HG02870 (cell line): ENCODE measurements at regions not wholly inside any gene's neighbourhood (a gene's known extent, or its start where the extent isn't known, plus 50 kb on each side); places are given as distances from the start of the nearest gene placed in this dataset.
"Not testable (repeated sequence)": the region's sequence is repeated elsewhere in the genome, so short reads cannot be mapped to it uniquely, and the experiment has no call there.

ENCODE experiments used
- ATAC-seq: cut with Tn5 transposase; IDR thresholded peaks from one replicate; pipeline ENCODE4 v1.9.1; 2021; ENCODE audit warnings: mild to moderate bottlenecking, moderate library complexity; ENCODE audit not compliant: unreplicated experiment

DNA sequence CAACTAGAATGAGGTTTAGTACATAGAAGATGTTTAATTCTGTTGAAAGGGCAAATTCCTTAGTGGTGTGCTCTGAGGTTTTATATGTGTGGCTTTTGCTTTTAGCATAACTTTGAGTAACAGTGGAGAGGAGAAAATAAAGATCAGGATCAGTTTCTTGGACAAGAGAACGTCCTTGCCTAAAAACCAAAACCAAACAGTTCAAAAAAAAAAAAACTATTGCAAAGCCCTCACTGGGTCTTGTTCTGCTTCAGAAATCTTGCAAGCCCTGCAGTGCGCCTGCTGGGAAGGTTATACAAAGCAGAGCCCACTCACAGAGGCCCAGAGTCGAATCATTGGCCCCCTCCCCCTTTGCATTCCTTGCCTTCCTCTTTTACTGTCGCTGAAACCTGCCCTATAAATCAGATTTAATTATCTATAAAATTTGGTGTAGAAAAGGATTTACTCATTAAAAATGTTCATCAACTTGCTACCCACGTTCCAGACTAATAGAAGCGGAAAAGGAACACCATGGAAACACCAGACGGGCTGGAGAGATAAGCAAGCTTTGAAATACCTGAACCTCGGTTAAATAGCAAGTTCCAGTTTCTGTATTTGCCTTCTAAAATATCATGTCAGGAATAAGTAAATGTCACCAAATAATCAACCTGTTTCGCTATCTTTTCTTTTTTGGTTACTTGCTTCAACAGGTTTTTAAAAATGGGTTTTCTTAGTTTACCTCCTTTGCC, 201.6 kb upstream of the PTBP2 start:
- ATAC-seq, result no peak

DNA sequence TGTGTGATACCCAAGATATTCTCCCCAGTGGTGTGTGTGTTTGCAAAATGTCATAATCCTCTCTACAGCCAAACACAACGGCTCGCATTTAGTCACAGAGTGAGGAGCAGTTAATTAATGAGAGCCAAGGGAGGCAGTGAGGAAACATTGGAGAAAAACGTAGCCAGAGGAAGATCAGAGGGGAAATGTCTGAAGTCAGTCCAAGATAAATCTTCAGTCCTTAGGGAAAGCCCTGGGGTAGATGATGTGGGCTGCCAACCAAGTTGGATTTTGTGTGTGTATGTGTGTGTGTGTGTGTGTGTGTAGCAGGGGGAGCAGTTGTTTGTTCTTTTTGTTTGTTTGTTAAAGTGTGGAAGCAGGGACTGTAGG, 201.0 kb upstream of the PTBP2 start:
- ATAC-seq, result no peak

DNA sequence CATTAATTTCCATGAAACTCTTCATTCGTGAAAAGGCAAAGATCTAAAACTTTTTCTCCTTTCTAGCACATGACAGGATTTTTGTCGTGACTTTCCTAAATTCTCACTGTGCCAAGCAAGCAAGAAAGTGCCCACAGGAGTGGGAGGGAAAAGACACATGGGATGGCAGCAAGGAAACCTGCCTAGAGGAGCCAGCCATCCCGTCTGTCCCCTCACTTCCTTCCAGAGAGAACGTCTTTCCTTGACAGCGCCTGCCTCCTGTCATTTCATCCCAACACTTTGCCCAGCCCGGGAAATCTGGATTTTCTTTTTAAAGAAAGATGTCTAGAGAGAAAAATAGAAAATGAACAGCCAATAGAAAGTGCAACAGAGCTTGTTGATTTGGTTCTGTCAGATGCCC, 200.6 kb upstream of the PTBP2 start:
- no peak for ATAC-seq

DNA sequence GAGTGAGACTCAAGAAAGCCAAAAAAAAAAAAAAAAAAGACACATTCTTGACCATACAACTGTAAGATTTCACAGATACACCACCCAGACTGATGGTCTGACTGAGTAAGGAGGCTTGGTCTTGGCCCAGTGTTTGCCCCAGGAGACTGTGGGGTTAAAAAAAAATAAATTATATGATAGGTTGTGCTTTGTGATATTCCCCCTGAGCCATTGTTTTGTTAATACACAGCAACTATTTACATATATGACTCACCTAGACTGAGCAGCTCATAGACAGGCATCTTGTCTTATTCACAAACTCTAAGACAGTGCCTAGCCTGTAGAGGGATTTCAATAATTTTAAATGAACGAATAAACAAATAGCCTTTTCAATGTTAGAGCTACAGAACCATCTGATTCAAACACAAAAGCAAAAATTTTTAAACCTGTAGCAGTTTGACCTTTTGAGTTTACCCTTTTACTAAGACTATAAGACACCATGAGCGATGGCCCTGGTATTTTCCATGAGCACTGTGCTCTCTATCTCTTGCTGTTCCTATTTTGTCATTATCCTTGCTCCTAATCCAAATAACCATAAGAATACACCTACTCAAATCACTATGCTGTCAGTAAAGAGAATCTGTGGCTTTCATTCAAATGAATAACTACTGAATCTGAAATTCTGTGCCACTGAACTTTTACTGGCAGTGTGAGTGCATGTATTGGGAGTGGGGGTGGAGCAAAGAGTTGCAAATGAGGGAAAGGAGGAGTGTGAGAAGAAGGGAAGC, 199.4 kb upstream of the PTBP2 start:
- no peak for ATAC-seq

DNA sequence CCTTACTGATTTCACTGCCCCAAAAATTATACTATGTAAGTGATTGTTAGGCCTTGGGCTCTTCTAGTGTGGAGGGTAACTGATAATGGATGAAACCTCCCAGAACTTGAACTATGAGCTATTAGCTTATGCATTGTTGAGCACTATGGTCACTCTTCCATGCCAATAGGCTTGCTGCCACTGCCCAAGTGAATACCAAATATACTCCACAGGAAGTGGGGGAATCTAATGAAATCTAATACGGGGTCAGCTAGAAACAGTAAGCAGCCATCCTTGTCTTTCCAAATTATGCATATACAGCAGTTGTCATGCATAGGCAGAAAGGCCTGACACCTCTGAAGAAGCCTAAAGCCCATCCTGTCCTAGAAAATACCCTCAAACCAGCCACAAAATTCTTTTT, 198.7 kb upstream of the PTBP2 start:
- ATAC-seq, result no peak

DNA sequence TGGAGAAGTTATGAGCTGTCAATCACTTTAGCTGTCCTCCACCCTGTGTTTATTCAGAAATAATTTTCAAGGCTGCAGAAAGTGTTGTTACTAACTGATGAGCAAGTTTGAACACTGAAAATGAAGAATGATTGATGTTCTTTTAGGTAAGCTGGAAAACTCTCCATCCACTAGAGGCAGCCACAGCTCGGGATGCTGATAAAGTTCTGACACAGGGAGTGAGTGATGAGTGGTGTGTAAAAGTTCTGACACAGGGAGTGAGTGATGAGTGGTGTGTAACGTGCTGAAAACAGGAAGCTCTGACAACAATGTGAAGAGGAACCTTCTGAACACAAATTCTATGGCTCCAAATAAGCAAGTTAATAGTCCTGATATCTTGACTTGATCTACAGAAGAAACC, 197.5 kb upstream of the PTBP2 start:
- no peak for ATAC-seq

DNA sequence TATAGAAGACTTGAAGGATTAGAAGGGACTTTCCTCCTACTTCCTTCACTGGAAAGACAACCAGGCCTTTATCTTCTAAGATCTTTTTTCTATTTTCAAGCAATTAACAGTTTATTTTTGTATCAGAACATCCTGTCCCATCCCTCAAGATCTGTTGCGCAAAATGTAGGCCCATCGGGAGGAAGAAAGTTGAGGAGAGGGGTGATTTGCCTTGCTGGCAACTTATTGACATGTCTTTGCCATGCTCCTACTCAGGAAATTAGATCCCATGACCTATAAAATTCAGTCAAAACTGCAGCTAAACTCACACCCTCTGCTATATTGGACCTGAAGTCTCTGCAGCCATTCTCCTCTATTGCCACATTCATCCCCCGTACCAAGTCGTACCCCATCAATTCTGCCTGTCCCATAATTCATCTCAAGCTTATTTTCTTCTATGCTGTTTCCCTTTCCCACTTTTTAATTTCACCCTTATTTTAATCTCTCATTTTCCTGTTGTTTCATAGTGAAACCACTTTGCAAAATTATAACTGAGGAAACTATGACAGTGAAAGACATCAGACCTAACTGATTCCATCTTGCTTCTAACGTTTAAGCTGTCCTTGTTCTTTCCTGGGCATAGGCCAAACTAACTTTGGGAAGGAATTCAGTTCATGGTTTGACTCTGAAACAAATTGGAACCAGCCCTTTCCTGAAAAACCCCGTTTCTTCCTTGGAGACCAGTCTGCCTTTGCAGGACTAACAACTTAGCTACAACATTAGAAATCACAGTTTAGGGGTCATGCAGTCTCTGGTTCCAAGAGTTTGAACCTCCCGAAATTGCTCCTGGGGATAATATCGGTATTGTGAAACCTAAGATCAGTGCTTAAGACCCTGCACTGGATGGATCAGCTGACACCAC, 195.7 kb upstream of the PTBP2 start:
- ATAC-seq, result no peak

DNA sequence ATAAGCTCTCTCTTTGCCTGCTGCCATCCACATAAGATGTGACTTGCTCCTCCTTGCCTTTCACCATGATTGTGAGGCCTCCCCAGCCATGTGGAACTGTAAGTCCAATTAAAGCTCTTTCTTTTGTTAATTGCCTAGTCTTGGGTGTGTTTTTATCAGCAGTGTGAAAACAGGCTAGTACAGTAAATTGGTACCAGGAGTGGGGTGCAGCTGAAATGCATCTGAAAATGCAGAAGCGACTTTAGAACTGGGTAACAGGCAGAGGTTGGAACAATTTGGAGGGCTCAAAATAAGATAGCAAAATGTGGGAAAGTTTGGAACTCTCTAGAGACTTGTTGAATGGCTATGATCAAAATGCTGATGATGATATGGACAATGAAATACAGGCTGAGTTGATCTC, 192.9 kb upstream of the PTBP2 start:
- not testable (repeated sequence) for ATAC-seq

DNA sequence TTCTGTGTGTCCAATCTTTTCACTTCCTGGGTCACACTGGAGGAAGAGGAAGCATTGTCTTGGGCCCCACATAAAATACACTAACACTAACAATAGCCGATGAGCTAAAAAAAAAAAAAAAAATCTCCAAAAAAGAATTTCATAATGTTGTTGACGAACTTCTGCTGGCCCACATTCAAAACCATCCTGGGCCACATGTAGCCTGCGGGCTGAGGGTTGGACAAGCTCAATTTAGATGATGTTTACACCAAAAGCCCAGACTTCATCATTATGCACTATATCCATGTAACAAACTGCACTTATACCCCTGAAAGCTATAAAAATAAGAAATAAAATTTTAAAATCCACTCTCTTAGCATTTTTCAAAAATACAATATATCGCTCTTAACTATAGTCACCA, 187.8 kb upstream of the PTBP2 start:
- no peak for ATAC-seq

DNA sequence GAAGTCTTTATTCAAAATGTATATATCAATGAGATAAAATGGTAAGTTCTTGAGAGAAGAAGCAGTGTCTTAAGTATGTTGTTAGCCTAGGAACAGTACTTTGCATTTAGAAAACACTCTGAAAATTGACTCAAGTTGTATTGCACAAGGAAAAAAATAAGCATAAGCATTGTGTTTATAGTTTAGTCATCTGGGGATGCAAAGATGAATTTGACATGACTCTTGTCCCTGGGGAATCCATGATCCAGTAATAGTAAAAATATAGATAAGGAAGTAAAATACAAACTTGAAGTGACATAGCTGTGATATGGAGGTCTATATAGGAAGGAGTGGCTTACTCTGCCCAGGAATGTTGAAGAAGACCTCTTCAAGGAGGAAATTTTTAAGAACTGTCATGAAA, 185.0 kb upstream of the PTBP2 start:
- ATAC-seq, result no peak

DNA sequence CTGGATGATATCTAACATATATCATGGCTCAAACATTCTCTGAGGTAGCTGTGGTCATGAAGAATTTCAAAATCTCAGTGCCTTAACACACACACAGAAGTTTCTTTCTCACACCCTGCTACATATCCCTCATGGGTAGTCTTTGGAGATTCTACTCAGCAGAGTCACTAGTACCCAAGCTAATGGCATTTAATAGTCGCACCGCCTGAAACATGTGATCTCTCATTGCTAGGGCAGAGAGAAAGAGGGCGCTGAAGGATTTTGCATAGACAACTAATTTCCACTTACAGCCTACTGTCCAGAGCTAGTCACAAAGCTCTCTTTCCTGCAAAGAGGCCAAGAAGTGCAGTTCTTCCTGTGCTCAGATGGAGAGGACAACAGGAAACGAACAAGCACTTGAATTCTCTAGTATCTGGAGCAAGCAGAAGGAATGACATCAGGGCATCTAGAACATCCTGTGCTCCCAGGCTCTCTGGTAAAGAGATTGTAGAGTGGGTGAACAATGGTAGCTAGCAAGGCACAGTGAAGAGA, 183.4 kb upstream of the PTBP2 start:
- ATAC-seq, result no peak

DNA sequence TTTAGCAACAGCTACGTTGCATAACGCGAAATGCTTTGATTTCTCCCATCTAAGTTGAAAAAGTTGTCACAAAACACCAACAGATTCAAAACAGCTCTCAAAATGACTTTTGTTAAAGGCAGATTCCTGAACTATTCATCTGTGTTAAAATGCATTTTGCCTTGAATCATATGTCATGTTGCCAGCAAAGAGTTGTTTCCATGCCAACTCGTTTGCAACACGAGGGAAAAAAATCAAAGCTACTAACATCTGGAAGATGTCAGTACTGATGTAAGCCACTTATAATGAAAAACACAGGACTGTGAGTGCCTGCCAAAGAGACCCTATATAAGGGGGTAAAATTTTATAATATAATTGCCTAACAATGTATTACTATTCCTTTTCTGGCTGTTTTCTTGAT, 182.7 kb upstream of the PTBP2 start:
- no peak for ATAC-seq

DNA sequence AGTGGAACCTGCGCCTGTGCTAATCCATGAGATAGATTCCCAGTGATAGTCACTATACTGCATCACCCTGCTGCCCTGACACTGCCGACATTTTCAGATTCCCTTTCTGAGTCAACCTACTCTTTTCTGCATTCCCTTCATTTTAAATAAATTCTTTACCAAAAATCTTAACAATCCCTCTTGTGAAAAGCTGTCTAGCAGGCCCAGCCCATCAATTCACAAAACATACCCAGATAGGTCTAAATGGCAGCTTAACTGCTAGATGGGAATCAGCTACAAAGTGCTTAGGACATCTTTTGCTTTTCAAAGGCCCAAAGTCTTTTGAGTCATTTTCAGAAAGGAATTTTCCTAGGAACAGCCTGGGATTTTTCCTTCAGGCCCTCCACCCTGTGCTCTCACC, 180.1 kb upstream of the PTBP2 start:
- ATAC-seq, result no peak

DNA sequence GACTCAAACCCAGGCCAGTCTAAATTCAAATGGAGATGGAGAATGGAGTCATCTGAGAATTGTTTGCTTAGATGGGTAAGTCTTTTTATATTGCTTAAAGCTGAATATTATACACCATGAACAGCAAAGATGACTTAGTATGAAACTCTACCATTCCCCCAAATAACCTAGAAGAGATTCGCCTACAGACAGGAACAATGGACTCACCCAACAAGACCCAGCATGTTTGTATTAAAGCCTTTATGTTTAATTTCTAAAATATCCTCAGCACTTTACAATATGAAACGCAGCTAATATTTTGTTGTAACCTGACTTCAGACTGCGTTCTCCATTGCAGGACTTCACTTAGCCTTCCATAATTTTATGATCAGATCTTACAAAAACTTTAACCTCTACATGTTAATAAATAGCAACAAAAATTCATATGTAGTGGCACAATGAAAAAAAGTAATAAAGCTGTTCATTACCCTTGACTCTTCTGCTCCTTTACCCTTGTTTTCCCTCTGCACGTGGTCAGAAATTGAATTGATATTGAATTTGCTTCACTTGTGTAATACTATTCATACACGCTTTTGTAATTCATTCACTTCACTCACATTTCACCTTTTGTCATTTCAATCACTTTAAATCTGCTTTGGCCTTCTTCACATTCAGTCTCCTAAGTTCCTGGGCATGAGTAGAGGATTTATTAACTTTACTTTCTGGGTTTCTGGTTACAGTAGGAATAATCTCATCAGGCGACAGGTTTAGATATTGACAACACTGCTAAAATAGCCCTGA, 177.3 kb upstream of the PTBP2 start:
- no peak for ATAC-seq

DNA sequence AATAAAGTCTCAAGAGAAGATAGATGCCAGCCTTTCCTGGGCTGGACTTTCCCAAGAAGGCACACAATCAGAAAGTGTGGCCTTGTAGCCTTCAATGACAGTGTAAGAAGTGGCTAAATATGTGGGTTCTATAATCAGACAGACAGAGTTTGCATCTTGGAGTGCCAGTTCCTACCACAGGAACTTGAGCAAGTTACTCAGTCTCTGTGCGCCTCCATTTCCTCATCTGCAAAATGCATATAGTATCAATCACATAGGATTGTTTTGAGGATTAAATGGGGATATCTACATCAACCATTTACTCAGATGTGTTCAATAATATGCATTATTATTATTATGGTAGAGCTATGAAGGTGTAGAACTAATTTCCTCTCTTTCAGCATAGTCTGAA, 176.8 kb upstream of the PTBP2 start:
- no peak for ATAC-seq

DNA sequence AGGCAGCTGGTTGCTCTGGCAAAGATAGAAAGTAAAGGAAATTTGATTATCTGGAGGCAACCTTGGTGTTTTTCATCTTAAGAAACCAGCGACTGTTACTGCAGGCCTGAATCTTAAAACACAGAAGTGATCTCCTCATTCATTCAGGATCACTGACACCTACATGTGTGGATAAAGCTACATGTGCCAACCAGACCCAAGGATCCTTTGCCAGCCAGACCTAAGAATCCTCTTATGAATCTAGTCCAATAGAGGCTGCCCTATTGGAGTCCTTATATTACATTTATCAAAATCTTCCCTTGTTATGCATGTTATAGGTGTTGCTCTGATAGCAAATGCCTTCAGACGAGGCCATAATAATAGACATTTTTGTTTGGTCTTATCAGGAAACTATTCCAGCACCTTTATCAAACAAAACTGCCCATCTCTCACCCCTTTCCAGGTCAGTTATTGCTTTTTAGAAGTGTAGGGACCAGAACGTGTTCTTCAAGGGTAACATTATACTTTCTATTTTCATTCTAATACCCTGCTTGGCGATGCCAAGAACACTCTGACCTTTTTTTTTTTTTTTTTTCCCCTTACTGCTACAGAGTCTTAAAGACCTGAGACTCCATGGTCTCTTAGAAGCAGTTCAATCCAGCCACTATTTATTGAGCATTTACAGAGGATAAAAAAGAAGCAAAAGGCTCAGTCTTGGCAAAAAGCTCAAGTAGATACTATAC, 175.5 kb upstream of the PTBP2 start:
- ATAC-seq, result no peak

DNA sequence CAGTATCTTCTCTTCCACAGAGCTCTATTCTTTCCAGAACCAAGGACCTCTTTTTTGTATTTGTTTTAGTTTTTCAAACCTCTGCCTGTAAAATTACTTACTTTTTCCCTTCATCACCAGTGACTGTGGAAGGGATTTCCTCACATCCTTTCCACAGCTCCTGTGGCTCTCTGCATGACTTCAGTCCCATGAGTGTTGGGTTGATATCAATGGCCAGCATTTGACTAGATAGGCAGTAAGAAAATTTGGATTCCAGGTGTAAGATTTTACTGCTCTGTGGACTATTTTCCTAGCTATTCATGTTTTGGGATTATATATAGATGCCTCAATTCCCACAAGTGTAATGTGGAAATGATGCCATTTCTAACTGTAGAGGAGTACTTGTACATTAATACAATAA, 171.5 kb upstream of the PTBP2 start:
- ATAC-seq, result no peak

DNA sequence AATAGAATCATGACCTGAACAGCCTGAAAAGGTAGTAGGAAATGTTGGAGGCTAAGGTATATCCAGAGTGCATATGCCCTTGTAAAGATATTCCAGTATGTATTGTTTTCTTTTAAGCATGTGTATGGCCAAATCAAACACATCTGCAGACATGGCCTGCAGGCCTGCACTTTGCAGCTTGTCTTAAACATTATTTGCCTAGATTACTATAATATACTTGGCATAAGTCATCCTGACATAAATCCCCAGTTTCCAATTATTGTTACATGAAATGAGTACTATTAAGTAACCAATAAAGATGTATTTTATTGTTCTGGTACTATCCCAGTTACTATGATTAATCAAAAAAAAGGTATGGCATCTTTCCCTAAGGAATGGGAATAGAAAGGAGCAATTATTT, 169.1 kb upstream of the PTBP2 start:
- ATAC-seq, result no peak

DNA sequence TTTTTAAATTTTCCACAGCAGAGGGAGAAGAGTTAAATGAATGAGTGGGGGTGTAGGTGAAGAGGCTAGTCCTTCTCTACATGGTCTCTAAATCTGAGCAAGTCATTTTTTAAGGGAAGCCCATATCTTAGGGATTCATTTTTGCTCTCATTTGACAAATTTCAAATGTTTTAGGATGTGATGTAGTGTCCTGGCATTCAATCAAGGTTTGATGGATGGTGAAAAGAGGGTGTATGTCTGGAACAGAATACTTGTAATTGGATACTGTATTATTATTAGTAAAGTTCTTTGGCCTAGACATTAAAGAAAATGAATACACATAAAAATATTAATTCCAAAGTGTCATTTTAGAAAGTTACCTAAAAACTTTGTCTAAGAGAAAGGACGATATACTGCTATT, 167.8 kb upstream of the PTBP2 start:
- ATAC-seq, result no peak

DNA sequence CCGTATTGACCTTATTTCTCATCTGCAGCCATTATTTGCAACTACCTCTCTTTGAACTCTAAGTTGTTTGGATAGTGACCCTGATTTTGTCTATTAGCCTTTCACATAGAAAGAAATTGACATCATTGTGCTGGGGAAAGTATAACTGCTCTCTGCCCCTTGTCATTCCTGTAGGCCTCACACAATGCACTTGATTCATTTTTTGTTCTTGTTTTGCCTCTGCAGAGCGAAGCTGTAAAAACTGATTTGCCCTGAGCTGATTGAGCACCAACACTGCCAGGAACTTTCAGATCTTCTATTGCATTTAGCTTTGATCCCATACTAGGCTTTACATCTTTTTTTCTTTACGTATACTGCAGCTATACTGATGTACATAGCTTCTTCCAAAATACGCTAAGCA, 167.2 kb upstream of the PTBP2 start:
- no peak for ATAC-seq
